ENCODE measurements at regions not wholly inside any gene's neighbourhood (a gene's known extent, or its start where the extent isn't known, plus 50 kb on each side); places are given as distances from the start of the nearest gene placed in this dataset.
"Not testable (repeated sequence)": the region's sequence is repeated elsewhere in the genome, so short reads cannot be mapped to it uniquely, and the experiment has no call there.

GRCh38 chr20:40880729-40881109 is 147.9 kb upstream of the TOP1 start:
- Histone ChIP-seq H3K27ac (ENCODE audit: low read depth, low read length) (no peak overlapping the region), H3K4me1 (ENCODE audit: insufficient read depth, low read length) (no peaks in the 10 kb centered on the region), H3K27me3 (ENCODE audit: control insufficient read depth in 1 of 2, insufficient read depth in 2 of 2, low read length in 2 of 2) (no peaks in the 10 kb centered on the region), H3K9me3 (ENCODE audit: low read length) (no peaks in the 10 kb centered on the region), H3K36me3 (ENCODE audit: insufficient read depth, low read length) (no peaks in the 10 kb centered on the region), H3K9ac (ENCODE audit: low read length) (no peak overlapping the region), H3K4me3 (ENCODE audit: low read depth in 1 of 2, low read length in 2 of 2) (no peak overlapping the region)

GRCh38 chr20:40882152-40882551 is 146.5 kb upstream of the TOP1 start:
- H3K9ac ChIP-seq (ENCODE audit: low read length) = no peak overlapping the region
- H3K36me3 ChIP-seq (ENCODE audit: insufficient read depth, low read length) = no peaks in the 10 kb centered on the region
- no peak overlapping the region for H3K27ac ChIP-seq (ENCODE audit: low read depth, low read length)
- no peak overlapping the region for H3K4me3 ChIP-seq (ENCODE audit: low read depth in 1 of 2, low read length in 2 of 2)
- no peaks in the 10 kb centered on the region for H3K4me1 ChIP-seq (ENCODE audit: insufficient read depth, low read length)
- H3K9me3 ChIP-seq (ENCODE audit: low read length) = no peaks in the 10 kb centered on the region
- H3K27me3 ChIP-seq (ENCODE audit: control insufficient read depth in 1 of 2, insufficient read depth in 2 of 2, low read length in 2 of 2) = no peaks in the 10 kb centered on the region

- no peak overlapping the region for H3K27ac ChIP-seq (ENCODE audit: low read depth, low read length)
- H3K4me1 ChIP-seq (ENCODE audit: insufficient read depth, low read length) = no peaks in the 10 kb centered on the region
- H3K9me3 ChIP-seq (ENCODE audit: low read length) = no peaks in the 10 kb centered on the region
- H3K9ac ChIP-seq (ENCODE audit: low read length) = no peak overlapping the region
- H3K36me3 ChIP-seq (ENCODE audit: insufficient read depth, low read length) = no peaks in the 10 kb centered on the region
- H3K27me3 ChIP-seq (ENCODE audit: control insufficient read depth in 1 of 2, insufficient read depth in 2 of 2, low read length in 2 of 2) = no peaks in the 10 kb centered on the region
- no peak overlapping the region for H3K4me3 ChIP-seq (ENCODE audit: low read depth in 1 of 2, low read length in 2 of 2)
These were observed 145.5 kb upstream of the TOP1 start for GRCh38 chr20:40883097-40883496.

GRCh38 chr20:40887105-40887504 is 141.5 kb upstream of the TOP1 start:
- H3K4me1 ChIP-seq (ENCODE audit: insufficient read depth, low read length) = no peaks in the 10 kb centered on the region
- H3K4me3 ChIP-seq (ENCODE audit: low read depth in 1 of 2, low read length in 2 of 2) = no peak overlapping the region
- no peaks in the 10 kb centered on the region for H3K9me3 ChIP-seq (ENCODE audit: low read length)
- no peaks in the 10 kb centered on the region for H3K36me3 ChIP-seq (ENCODE audit: insufficient read depth, low read length)
- H3K27ac ChIP-seq (ENCODE audit: low read depth, low read length) = no peak overlapping the region
- no peaks in the 10 kb centered on the region for H3K27me3 ChIP-seq (ENCODE audit: control insufficient read depth in 1 of 2, insufficient read depth in 2 of 2, low read length in 2 of 2)
- no peak overlapping the region for H3K9ac ChIP-seq (ENCODE audit: low read length)

GRCh38 chr20:40889266-40889665 is 139.4 kb upstream of the TOP1 start:
- H3K4me3 ChIP-seq (ENCODE audit: low read depth in 1 of 2, low read length in 2 of 2); H3K9ac ChIP-seq (ENCODE audit: low read length); H3K4me1 ChIP-seq (ENCODE audit: insufficient read depth, low read length); H3K36me3 ChIP-seq (ENCODE audit: insufficient read depth, low read length); H3K27ac ChIP-seq (ENCODE audit: low read depth, low read length); H3K27me3 ChIP-seq (ENCODE audit: control insufficient read depth in 1 of 2, insufficient read depth in 2 of 2, low read length in 2 of 2); H3K9me3 ChIP-seq (ENCODE audit: low read length): not testable (repeated sequence)

- H3K27ac ChIP-seq (ENCODE audit: low read depth, low read length) = no peak overlapping the region
- no peak overlapping the region for H3K4me3 ChIP-seq (ENCODE audit: low read depth in 1 of 2, low read length in 2 of 2)
- H3K4me1 ChIP-seq (ENCODE audit: insufficient read depth, low read length) = no peaks in the 10 kb centered on the region
- H3K9ac ChIP-seq (ENCODE audit: low read length) = no peak overlapping the region
- H3K9me3 ChIP-seq (ENCODE audit: low read length) = no peaks in the 10 kb centered on the region
- H3K36me3 ChIP-seq (ENCODE audit: insufficient read depth, low read length) = no peaks in the 10 kb centered on the region
- H3K27me3 ChIP-seq (ENCODE audit: control insufficient read depth in 1 of 2, insufficient read depth in 2 of 2, low read length in 2 of 2) = no peaks in the 10 kb centered on the region
These were observed 138.4 kb upstream of the TOP1 start for GRCh38 chr20:40890181-40890580.

GRCh38 chr20:40890635-40891034 is 138.0 kb upstream of the TOP1 start:
- no peaks in the 10 kb centered on the region for H3K4me1 ChIP-seq (ENCODE audit: insufficient read depth, low read length)

GRCh38 chr20:40891351-40891750 is 137.3 kb upstream of the TOP1 start:
- Histone ChIP-seq H3K4me3 (ENCODE audit: low read depth in 1 of 2, low read length in 2 of 2) (no peak overlapping the region), H3K36me3 (ENCODE audit: insufficient read depth, low read length) (no peaks in the 10 kb centered on the region), H3K27me3 (ENCODE audit: control insufficient read depth in 1 of 2, insufficient read depth in 2 of 2, low read length in 2 of 2) (no peaks in the 10 kb centered on the region), H3K9ac (ENCODE audit: low read length) (no peak overlapping the region), H3K27ac (ENCODE audit: low read depth, low read length) (no peak overlapping the region), H3K4me1 (ENCODE audit: insufficient read depth, low read length) (no peaks in the 10 kb centered on the region), H3K9me3 (ENCODE audit: low read length) (no peaks in the 10 kb centered on the region)

More at GRCh38 chr20:40890635-40891034, 138.0 kb upstream of the TOP1 start:
- Histone ChIP-seq H3K36me3 (ENCODE audit: insufficient read depth, low read length) (no peaks in the 10 kb centered on the region), H3K27me3 (ENCODE audit: control insufficient read depth in 1 of 2, insufficient read depth in 2 of 2, low read length in 2 of 2) (no peaks in the 10 kb centered on the region), H3K9me3 (ENCODE audit: low read length) (no peaks in the 10 kb centered on the region), H3K9ac (ENCODE audit: low read length) (no peak overlapping the region), H3K4me3 (ENCODE audit: low read depth in 1 of 2, low read length in 2 of 2) (no peak overlapping the region), H3K27ac (ENCODE audit: low read depth, low read length) (no peak overlapping the region)

GRCh38 chr20:40892642-40893041 is 136.0 kb upstream of the TOP1 start:
- Histone ChIP-seq H3K27me3 (ENCODE audit: control insufficient read depth in 1 of 2, insufficient read depth in 2 of 2, low read length in 2 of 2) (no peaks in the 10 kb centered on the region), H3K9ac (ENCODE audit: low read length) (no peak overlapping the region), H3K9me3 (ENCODE audit: low read length) (no peaks in the 10 kb centered on the region), H3K4me1 (ENCODE audit: insufficient read depth, low read length) (no peaks in the 10 kb centered on the region), H3K27ac (ENCODE audit: low read depth, low read length) (no peak overlapping the region), H3K36me3 (ENCODE audit: insufficient read depth, low read length) (no peaks in the 10 kb centered on the region), H3K4me3 (ENCODE audit: low read depth in 1 of 2, low read length in 2 of 2) (no peak overlapping the region)

GRCh38 chr20:40893610-40894236 is 134.9 kb upstream of the TOP1 start:
- Histone ChIP-seq H3K27me3 (ENCODE audit: control insufficient read depth in 1 of 2, insufficient read depth in 2 of 2, low read length in 2 of 2) (no peaks in the 10 kb centered on the region), H3K9ac (ENCODE audit: low read length) (no peak overlapping the region), H3K27ac (ENCODE audit: low read depth, low read length) (no peak overlapping the region), H3K4me3 (ENCODE audit: low read depth in 1 of 2, low read length in 2 of 2) (no peak overlapping the region), H3K36me3 (ENCODE audit: insufficient read depth, low read length) (no peaks in the 10 kb centered on the region), H3K9me3 (ENCODE audit: low read length) (no peaks in the 10 kb centered on the region), H3K4me1 (ENCODE audit: insufficient read depth, low read length) (no peaks in the 10 kb centered on the region)

GRCh38 chr20:40894237-40894630 is 134.4 kb upstream of the TOP1 start:
- H3K36me3 ChIP-seq (ENCODE audit: insufficient read depth, low read length) = no peaks in the 10 kb centered on the region
- no peak overlapping the region for H3K9ac ChIP-seq (ENCODE audit: low read length)
- H3K27ac ChIP-seq (ENCODE audit: low read depth, low read length) = no peak overlapping the region
- no peak overlapping the region for H3K4me3 ChIP-seq (ENCODE audit: low read depth in 1 of 2, low read length in 2 of 2)
- H3K27me3 ChIP-seq (ENCODE audit: control insufficient read depth in 1 of 2, insufficient read depth in 2 of 2, low read length in 2 of 2) = no peaks in the 10 kb centered on the region
- H3K9me3 ChIP-seq (ENCODE audit: low read length) = no peaks in the 10 kb centered on the region
- H3K4me1 ChIP-seq (ENCODE audit: insufficient read depth, low read length) = no peaks in the 10 kb centered on the region

GRCh38 chr20:40895182-40895581 is 133.4 kb upstream of the TOP1 start:
- no peaks in the 10 kb centered on the region for H3K4me1 ChIP-seq (ENCODE audit: insufficient read depth, low read length)
- H3K36me3 ChIP-seq (ENCODE audit: insufficient read depth, low read length) = no peaks in the 10 kb centered on the region
- no peak overlapping the region for H3K4me3 ChIP-seq (ENCODE audit: low read depth in 1 of 2, low read length in 2 of 2)
- no peak overlapping the region for H3K27ac ChIP-seq (ENCODE audit: low read depth, low read length)
- no peaks in the 10 kb centered on the region for H3K9me3 ChIP-seq (ENCODE audit: low read length)
- H3K27me3 ChIP-seq (ENCODE audit: control insufficient read depth in 1 of 2, insufficient read depth in 2 of 2, low read length in 2 of 2) = no peaks in the 10 kb centered on the region
- H3K9ac ChIP-seq (ENCODE audit: low read length) = no peak overlapping the region
